ENCODE measurements at regions not wholly inside any gene's neighbourhood (a gene's known extent, or its start where the extent isn't known, plus 50 kb on each side); places are given as distances from the start of the nearest gene placed in this dataset.

- H3K9me3 ChIP-seq (ENCODE audit: control insufficient read depth, insufficient read depth, low read length), result no peaks in the 10 kb centered on the region
- intact Hi-C loops (cut with micrococcal nuclease), result no loop called here
- H3K27me3 ChIP-seq (ENCODE audit: control insufficient read depth, insufficient read depth, low read length), result no peaks in the 10 kb centered on the region
- no peak overlapping the region for H2AFZ ChIP-seq (replicated peaks; ENCODE audit: low read length, poor library complexity)
- no peak overlapping the region for H2BK5ac ChIP-seq (ENCODE audit: low read depth, low read length, poor library complexity, severe bottlenecking)
- no peak overlapping the region for H2BK120ac ChIP-seq (ENCODE audit: low read depth, low read length)
- dilution Hi-C loops (cut with HindIII; ENCODE audit: low sequenced_read_pairs, unreplicated experiment), result no loop called here
- no peak overlapping the region for H4K8ac ChIP-seq (ENCODE audit: low read depth in 2 of 2, low read length in 2 of 2)
- no peak overlapping the region for H3K4ac ChIP-seq (ENCODE audit: low read depth, low read length)
- BruUV-seq (replicated peaks), result no TSS peak
- H3K4me2 ChIP-seq (ENCODE audit: low read depth, low read length), result no peak overlapping the region
- no peak overlapping the region for H2AK9ac ChIP-seq (replicated peaks; ENCODE audit: low read depth, low read length, poor library complexity)
- ATAC-seq (ENCODE audit: low read depth), result no peak
- in situ Hi-C loops (cut with MboI; ENCODE audit: low sequenced_read_pairs), result no loop called here
- no peak overlapping the region for H3K23ac ChIP-seq (ENCODE audit: low read depth, low read length)
- no peak overlapping the region for H2AK5ac ChIP-seq (ENCODE audit: low read depth, low read length)
- H3K27ac ChIP-seq (ENCODE audit: insufficient read depth, low read length), result no peak overlapping the region
- no peak overlapping the region for H4K5ac ChIP-seq (ENCODE audit: low read depth, low read length)
- H3K4me3 ChIP-seq (ENCODE audit: insufficient read depth, low read depth, low read length), result no peak overlapping the region
- H2BK15ac ChIP-seq (ENCODE audit: low read depth, low read length), result no peak overlapping the region
- no peaks in the 10 kb centered on the region for H3K79me1 ChIP-seq (ENCODE audit: low read depth in 1 of 2, low read length in 2 of 2)
- POLR2A ChIA-PET (ENCODE audit: unreplicated experiment), result no interaction called here
- no peak for TF ChIP-seq SMC3 (IDR thresholded peaks at IDR 0.05; ENCODE audit: low read depth, low read length)
- TF ChIP-seq POLR2A (IDR thresholded peaks at IDR 0.05; ENCODE audit: low read depth, low read length), result no peak
- no peak overlapping the region for H4K91ac ChIP-seq (ENCODE audit: insufficient read depth, low read depth, low read length)
- no peak overlapping the region for H3K9ac ChIP-seq (ENCODE audit: low read depth, low read length)
- H3K36me3 ChIP-seq (ENCODE audit: control insufficient read depth, insufficient read depth, low read length), result no peaks in the 10 kb centered on the region
- CTCF ChIA-PET, result interaction anchor here (0.6 kb wide), 1 partner anchor 120 kb away, joined by 3 read pairs; no protein-coding TSS in a partner anchor
- DNase-seq, result no peak
- whole genome bisulfite sequencing, 2 experiments (ENCODE audit: extremely low coverage in 2 of 2, insufficient read length in 1 of 2), result no CpG with 5 or more reads among the region's 6 CpGs
- no peaks in the 10 kb centered on the region for H3K4me1 ChIP-seq (ENCODE audit: control insufficient read depth, insufficient read depth, low read length)
- no peak overlapping the region for H3K14ac ChIP-seq (replicated peaks; ENCODE audit: low read depth, low read length)
- no peaks in the 10 kb centered on the region for H3K9me1 ChIP-seq (ENCODE audit: insufficient read depth, low read length)
- H4K20me1 ChIP-seq (ENCODE audit: insufficient read depth, low read length), result no peaks in the 10 kb centered on the region
- H3K56ac ChIP-seq (ENCODE audit: extremely low read depth, insufficient read depth, low read length), result no peak overlapping the region
- no peak overlapping the region for H2BK20ac ChIP-seq (ENCODE audit: low read depth, low read length)
- H3K18ac ChIP-seq (ENCODE audit: low read depth, low read length), result no peak overlapping the region
These were observed 143.4 kb downstream of the NR4A2 start for GRCh38 chr2:156189143-156189542.

Data from IMR-90 (cell line).